ENCODE measurements at regions not wholly inside any gene's neighbourhood (a gene's known extent, or its start where the extent isn't known, plus 50 kb on each side); places are given as distances from the start of the nearest gene placed in this dataset.

DNA sequence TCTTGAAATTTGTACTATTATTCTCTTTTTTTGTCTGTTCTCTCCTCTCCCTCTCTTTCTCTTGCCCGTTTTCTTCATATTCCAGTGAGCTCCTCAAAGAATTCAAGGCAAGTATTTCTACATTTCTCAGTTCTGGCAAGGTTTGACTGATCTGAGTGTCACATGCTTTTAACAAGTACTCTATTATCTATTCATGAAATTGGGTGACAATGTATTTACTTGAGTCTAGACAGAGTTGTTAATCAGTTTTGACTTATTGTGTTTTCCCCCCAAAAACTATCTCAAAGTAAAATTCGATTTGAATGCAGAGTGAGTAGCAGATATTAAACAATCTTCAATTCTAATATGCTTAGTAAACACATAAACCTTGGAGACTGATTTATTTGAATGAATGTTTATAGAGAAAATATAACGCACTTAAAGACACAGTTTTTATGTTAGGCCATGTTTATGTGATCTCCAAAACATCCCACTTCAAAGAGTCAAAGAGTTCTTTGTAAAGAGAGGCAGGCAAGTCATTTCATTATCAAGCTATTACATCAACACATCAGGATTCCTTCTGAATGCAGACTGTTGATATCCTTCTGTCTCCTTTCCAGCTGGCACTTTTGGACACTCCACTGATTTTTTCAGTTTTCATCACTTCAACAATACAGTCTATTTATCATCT, 166.6 kb downstream of the SLITRK6 start:
- Mint-ChIP-seq H3K36me3 (no peaks in the 10 kb centered on the region), H3K4me1 (peaks cover 14% of the 10 kb centered on the region), H3K9me3 (no peaks in the 10 kb centered on the region), H3K4me3 (no peak overlapping the region), H3K27me3 (ENCODE audit: low read depth) (no peaks in the 10 kb centered on the region), H3K27ac (no peak overlapping the region)
- ChIA-PET POLR2A (no interaction called here), CTCF (no interaction called here)
- ATAC-seq (no peak), DNase-seq (ENCODE audit: low spot score) (no peak)
- no peak for TF ChIP-seq SMAD3 (CRISPR knock-in tag; IDR thresholded peaks at IDR 0.05; ENCODE audit: borderline replicate concordance)
- TF ChIP-seq, protein P1, sequence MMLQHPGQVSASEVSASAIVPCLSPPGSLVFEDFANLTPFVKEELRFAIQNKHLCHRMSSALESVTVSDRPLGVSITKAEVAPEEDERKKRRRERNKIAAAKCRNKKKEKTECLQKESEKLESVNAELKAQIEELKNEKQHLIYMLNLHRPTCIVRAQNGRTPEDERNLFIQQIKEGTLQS (CRISPR knock-in tag; conservative IDR thresholded peaks at IDR 0.05), result no peak
- TF ChIP-seq, protein P2, sequence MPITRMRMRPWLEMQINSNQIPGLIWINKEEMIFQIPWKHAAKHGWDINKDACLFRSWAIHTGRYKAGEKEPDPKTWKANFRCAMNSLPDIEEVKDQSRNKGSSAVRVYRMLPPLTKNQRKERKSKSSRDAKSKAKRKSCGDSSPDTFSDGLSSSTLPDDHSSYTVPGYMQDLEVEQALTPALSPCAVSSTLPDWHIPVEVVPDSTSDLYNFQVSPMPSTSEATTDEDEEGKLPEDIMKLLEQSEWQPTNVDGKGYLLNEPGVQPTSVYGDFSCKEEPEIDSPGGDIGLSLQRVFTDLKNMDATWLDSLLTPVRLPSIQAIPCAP (CRISPR knock-in tag; IDR thresholded peaks at IDR 0.05), result no peak
- TF ChIP-seq, protein P3, sequence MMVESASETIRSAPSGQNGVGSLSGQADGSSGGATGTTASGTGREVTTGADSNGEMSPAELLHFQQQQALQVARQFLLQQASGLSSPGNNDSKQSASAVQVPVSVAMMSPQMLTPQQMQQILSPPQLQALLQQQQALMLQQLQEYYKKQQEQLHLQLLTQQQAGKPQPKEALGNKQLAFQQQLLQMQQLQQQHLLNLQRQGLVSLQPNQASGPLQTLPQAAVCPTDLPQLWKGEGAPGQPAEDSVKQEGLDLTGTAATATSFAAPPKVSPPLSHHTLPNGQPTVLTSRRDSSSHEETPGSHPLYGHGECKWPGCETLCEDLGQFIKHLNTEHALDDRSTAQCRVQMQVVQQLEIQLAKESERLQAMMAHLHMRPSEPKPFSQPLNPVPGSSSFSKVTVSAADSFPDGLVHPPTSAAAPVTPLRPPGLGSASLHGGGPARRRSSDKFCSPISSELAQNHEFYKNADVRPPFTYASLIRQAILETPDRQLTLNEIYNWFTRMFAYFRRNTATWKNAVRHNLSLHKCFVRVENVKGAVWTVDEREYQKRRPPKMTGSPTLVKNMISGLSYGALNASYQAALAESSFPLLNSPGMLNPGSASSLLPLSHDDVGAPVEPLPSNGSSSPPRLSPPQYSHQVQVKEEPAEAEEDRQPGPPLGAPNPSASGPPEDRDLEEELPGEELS (CRISPR knock-in tag; IDR thresholded peaks at IDR 0.05), result no peak
- no peak for TF ChIP-seq CREM (CRISPR knock-in tag; IDR thresholded peaks at IDR 0.05)
- TF ChIP-seq, protein P4, sequence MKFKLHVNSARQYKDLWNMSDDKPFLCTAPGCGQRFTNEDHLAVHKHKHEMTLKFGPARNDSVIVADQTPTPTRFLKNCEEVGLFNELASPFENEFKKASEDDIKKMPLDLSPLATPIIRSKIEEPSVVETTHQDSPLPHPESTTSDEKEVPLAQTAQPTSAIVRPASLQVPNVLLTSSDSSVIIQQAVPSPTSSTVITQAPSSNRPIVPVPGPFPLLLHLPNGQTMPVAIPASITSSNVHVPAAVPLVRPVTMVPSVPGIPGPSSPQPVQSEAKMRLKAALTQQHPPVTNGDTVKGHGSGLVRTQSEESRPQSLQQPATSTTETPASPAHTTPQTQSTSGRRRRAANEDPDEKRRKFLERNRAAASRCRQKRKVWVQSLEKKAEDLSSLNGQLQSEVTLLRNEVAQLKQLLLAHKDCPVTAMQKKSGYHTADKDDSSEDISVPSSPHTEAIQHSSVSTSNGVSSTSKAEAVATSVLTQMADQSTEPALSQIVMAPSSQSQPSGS (CRISPR knock-in tag; IDR thresholded peaks at IDR 0.05; ENCODE audit: borderline replicate concordance, low read depth), result no peak
- TF ChIP-seq FOXK1 (CRISPR knock-in tag; IDR thresholded peaks at IDR 0.05), result no peak
- TF ChIP-seq KAT7 (CRISPR knock-in tag; IDR thresholded peaks at IDR 0.05; ENCODE audit: borderline replicate concordance), result no peak

DNA sequence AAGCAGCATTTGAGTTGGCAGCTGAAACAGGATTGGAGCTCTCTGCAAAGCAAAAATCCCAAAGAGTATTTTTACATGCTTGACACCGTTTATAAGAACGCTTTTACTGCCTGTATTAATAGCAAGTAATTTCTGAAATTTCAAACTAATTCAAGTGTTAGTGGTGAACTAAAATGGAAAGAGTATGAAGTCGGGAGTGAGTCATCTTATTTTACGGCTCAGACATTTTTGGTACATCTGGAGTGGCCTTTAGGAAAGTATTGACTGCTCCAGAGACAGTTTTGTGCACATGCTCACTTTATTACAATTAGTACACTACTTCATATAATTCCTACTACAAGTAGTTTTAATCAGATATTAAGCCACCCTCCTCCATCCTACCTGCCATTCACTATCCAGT, 167.4 kb downstream of the SLITRK6 start:
- no peak overlapping the region for H3K27ac Mint-ChIP-seq
- H3K4me3 Mint-ChIP-seq, result no peak overlapping the region
- no peaks in the 10 kb centered on the region for H3K27me3 Mint-ChIP-seq (ENCODE audit: low read depth)
- CTCF ChIA-PET, result no interaction called here
- no peak for ATAC-seq
- no peaks in the 10 kb centered on the region for H3K9me3 Mint-ChIP-seq
- no peak for TF ChIP-seq ZNF219 (CRISPR knock-in tag; IDR thresholded peaks at IDR 0.05; ENCODE audit: borderline replicate concordance)
- TF ChIP-seq GRHL2 (CRISPR knock-in tag; IDR thresholded peaks at IDR 0.05; ENCODE audit: insufficient replicate concordance, severe bottlenecking), result no peak
- H3K36me3 Mint-ChIP-seq, result no peaks in the 10 kb centered on the region
- peaks cover 14% of the 10 kb centered on the region for H3K4me1 Mint-ChIP-seq
- no peak for DNase-seq (ENCODE audit: low spot score)
- POLR2A ChIA-PET, result no interaction called here

DNA sequence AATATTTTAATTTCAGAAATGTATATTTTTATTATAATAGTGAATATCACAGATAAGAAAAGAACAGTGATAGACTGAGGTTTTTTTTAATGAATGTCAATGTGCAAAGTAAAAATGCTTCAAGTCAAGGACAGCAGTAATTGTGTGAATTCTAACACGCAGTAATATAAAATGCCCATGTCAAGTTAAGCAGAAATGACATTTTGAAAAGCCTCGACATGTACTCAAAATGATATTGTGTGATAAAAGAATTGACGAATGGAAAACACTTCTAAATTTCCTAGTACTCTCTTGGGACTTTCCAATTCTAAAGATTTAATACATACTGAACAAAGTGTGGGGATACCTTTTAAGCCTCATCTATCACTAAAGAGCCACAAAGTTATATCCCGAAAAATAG, 172.6 kb downstream of the SLITRK6 start:
- no peaks in the 10 kb centered on the region for H3K9me3 Mint-ChIP-seq
- H3K4me1 Mint-ChIP-seq, result peaks cover 14% of the 10 kb centered on the region
- DNase-seq (ENCODE audit: low spot score), result no peak
- no peaks in the 10 kb centered on the region for H3K36me3 Mint-ChIP-seq
- no peak overlapping the region for H3K4me3 Mint-ChIP-seq
- POLR2A ChIA-PET, result no interaction called here
- CTCF ChIA-PET, result no interaction called here
- no peak for ATAC-seq
- H3K27ac Mint-ChIP-seq, result no peak overlapping the region
- H3K27me3 Mint-ChIP-seq (ENCODE audit: low read depth), result no peaks in the 10 kb centered on the region
- TF ChIP-seq ZNF416 (CRISPR knock-in tag; IDR thresholded peaks at IDR 0.05) (no peak), RELA (CRISPR knock-in tag; IDR thresholded peaks at IDR 0.05; ENCODE audit: borderline replicate concordance) (no peak), NR3C1 (CRISPR knock-in tag; conservative IDR thresholded peaks at IDR 0.05; ENCODE audit: low read depth) (no peak), ETV6 (CRISPR knock-in tag; IDR thresholded peaks at IDR 0.05) (no peak), ESRRA (CRISPR knock-in tag; IDR thresholded peaks at IDR 0.05; ENCODE audit: borderline replicate concordance) (no peak), PRRX2 (CRISPR knock-in tag; IDR thresholded peaks at IDR 0.05) (no peak), JAZF1 (CRISPR knock-in tag; IDR thresholded peaks at IDR 0.05) (no peak), SMAD3 (CRISPR knock-in tag; IDR thresholded peaks at IDR 0.05; ENCODE audit: borderline replicate concordance) (no peak)
- TF ChIP-seq, protein P5, sequence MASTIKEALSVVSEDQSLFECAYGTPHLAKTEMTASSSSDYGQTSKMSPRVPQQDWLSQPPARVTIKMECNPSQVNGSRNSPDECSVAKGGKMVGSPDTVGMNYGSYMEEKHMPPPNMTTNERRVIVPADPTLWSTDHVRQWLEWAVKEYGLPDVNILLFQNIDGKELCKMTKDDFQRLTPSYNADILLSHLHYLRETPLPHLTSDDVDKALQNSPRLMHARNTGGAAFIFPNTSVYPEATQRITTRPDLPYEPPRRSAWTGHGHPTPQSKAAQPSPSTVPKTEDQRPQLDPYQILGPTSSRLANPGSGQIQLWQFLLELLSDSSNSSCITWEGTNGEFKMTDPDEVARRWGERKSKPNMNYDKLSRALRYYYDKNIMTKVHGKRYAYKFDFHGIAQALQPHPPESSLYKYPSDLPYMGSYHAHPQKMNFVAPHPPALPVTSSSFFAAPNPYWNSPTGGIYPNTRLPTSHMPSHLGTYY (CRISPR knock-in tag; IDR thresholded peaks at IDR 0.05), result no peak
- TF ChIP-seq, protein P6, sequence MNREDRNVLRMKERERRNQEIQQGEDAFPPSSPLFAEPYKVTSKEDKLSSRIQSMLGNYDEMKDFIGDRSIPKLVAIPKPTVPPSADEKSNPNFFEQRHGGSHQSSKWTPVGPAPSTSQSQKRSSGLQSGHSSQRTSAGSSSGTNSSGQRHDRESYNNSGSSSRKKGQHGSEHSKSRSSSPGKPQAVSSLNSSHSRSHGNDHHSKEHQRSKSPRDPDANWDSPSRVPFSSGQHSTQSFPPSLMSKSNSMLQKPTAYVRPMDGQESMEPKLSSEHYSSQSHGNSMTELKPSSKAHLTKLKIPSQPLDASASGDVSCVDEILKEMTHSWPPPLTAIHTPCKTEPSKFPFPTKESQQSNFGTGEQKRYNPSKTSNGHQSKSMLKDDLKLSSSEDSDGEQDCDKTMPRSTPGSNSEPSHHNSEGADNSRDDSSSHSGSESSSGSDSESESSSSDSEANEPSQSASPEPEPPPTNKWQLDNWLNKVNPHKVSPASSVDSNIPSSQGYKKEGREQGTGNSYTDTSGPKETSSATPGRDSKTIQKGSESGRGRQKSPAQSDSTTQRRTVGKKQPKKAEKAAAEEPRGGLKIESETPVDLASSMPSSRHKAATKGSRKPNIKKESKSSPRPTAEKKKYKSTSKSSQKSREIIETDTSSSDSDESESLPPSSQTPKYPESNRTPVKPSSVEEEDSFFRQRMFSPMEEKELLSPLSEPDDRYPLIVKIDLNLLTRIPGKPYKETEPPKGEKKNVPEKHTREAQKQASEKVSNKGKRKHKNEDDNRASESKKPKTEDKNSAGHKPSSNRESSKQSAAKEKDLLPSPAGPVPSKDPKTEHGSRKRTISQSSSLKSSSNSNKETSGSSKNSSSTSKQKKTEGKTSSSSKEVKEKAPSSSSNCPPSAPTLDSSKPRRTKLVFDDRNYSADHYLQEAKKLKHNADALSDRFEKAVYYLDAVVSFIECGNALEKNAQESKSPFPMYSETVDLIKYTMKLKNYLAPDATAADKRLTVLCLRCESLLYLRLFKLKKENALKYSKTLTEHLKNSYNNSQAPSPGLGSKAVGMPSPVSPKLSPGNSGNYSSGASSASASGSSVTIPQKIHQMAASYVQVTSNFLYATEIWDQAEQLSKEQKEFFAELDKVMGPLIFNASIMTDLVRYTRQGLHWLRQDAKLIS (CRISPR knock-in tag; IDR thresholded peaks at IDR 0.05; ENCODE audit: borderline replicate concordance), result no peak
